HG03045 (cell line): ENCODE measurements at regions not wholly inside any gene's neighbourhood (a gene's known extent, or its start where the extent isn't known, plus 50 kb on each side); places are given as distances from the start of the nearest gene placed in this dataset.
"Not testable (repeated sequence)": the region's sequence is repeated elsewhere in the genome, so short reads cannot be mapped to it uniquely, and the experiment has no call there.

Experiments used
- ATAC-seq: cut with Tn5 transposase; IDR thresholded peaks from one replicate; pipeline ENCODE4 v1.9.1; 2021; ENCODE audit warnings: mild to moderate bottlenecking, moderate library complexity; ENCODE audit not compliant: unreplicated experiment

- ATAC-seq = not testable (repeated sequence)
These were observed 82.3 kb upstream of the PRDX6 start for GRCh38 chr1:173394813-173395212.

GRCh38 chr1:173395762-173396161 is 81.4 kb upstream of the PRDX6 start:
- ATAC-seq = no peak

GRCh38 chr1:173400387-173400995 is 76.6 kb upstream of the PRDX6 start:
- ATAC-seq = no peak

GRCh38 chr1:173403996-173404395 is 73.1 kb upstream of the PRDX6 start:
- ATAC-seq = no peak

- no peak for ATAC-seq
These were observed 71.9 kb upstream of the PRDX6 start for GRCh38 chr1:173405281-173405680.

GRCh38 chr1:173405834-173406233 is 71.3 kb upstream of the PRDX6 start:
- ATAC-seq = no peak

- no peak for ATAC-seq
These were observed 70.3 kb upstream of the PRDX6 start for GRCh38 chr1:173406783-173407230.

GRCh38 chr1:173407846-173408245 is 69.3 kb upstream of the PRDX6 start:
- no peak for ATAC-seq

GRCh38 chr1:173408886-173409285 is 68.2 kb upstream of the PRDX6 start:
- ATAC-seq = no peak

- no peak for ATAC-seq
These were observed 67.5 kb upstream of the PRDX6 start for GRCh38 chr1:173409613-173410012.

GRCh38 chr1:173410133-173410793 is 66.9 kb upstream of the PRDX6 start:
- peak; percentile 12 for ATAC-seq

GRCh38 chr1:173410794-173411236 is 66.3 kb upstream of the PRDX6 start:
- ATAC-seq = peak; percentile 47

GRCh38 chr1:173411835-173412742 is 65.0 kb upstream of the PRDX6 start:
- no peak for ATAC-seq

GRCh38 chr1:173413271-173413707 is 63.8 kb upstream of the PRDX6 start:
- no peak for ATAC-seq

GRCh38 chr1:173414136-173414535 is 63.0 kb upstream of the PRDX6 start:
- no peak for ATAC-seq

GRCh38 chr1:173414539-173415226 is 62.5 kb upstream of the PRDX6 start:
- ATAC-seq = no peak

GRCh38 chr1:173415490-173415889 is 61.6 kb upstream of the PRDX6 start:
- ATAC-seq = peak; percentile 41

GRCh38 chr1:173415905-173416450 is 61.2 kb upstream of the PRDX6 start:
- ATAC-seq = no peak

- ATAC-seq = no peak
These were observed 59.6 kb upstream of the PRDX6 start for GRCh38 chr1:173417563-173417962.

GRCh38 chr1:173418107-173418985 is 58.8 kb upstream of the PRDX6 start:
- ATAC-seq = no peak
